SK-N-SH treated with all-trans-retinoic acid at 6 μM for 48 hours (cell line): ENCODE measurements at regions not wholly inside any gene's neighbourhood (a gene's known extent, or its start where the extent isn't known, plus 50 kb on each side); places are given as distances from the start of the nearest gene placed in this dataset.
"Not testable (repeated sequence)": the region's sequence is repeated elsewhere in the genome, so short reads cannot be mapped to it uniquely, and the experiment has no call there.

ENCODE experiments used
- ATAC-seq: fragments of 200-7000 bp; cut with Tn5 transposase; 3 replicates; pipeline ENCODE4 v1.9.1; 2020; ENCODE audit warnings: mild to moderate bottlenecking, moderate library complexity
- ARNTL ChIP-seq: fragments of 450-650 bp; formaldehyde crosslinking; IDR thresholded peaks from 2 replicates; pipeline ENCODE4 v1.5.0; 2020; ENCODE audit warnings: low read depth, mild to moderate bottlenecking, moderate library complexity, borderline replicate concordance
- BACH2 ChIP-seq: fragments of 250-450 bp; sonication (Bioruptor Pico); IDR thresholded peaks from 2 replicates; pipeline ENCODE4 v1.9.0; 2021; ENCODE audit warnings: mild to moderate bottlenecking, borderline replicate concordance
- CSDC2 ChIP-seq: fragments of 250-450 bp; sonication (Bioruptor Pico); IDR thresholded peaks from 2 replicates; pipeline ENCODE4 v1.5.0; 2020; ENCODE audit warnings: mild to moderate bottlenecking, moderate library complexity
- CSRNP3 ChIP-seq: fragments of 250-450 bp; sonication (Bioruptor Pico); IDR thresholded peaks from 2 replicates; pipeline ENCODE4 v1.5.1; 2021; ENCODE audit warnings: mild to moderate bottlenecking, moderate library complexity
- ESRRG ChIP-seq: fragments of 250-450 bp; sonication (Bioruptor Pico); IDR thresholded peaks from 2 replicates; pipeline ENCODE4 v1.6.1; 2021; ENCODE audit warnings: mild to moderate bottlenecking
- GLIS3 ChIP-seq: fragments of 250-450 bp; sonication (Bioruptor Pico); IDR thresholded peaks from 2 replicates; pipeline ENCODE4 v1.5.0; 2020; ENCODE audit warnings: mild to moderate bottlenecking, moderate library complexity
- ISL1 ChIP-seq: fragments of 250-450 bp; sonication (Bioruptor Pico); IDR thresholded peaks from 2 replicates; pipeline ENCODE4 v2.1.2; 2022; ENCODE audit warnings: mild to moderate bottlenecking, moderate library complexity
- OSR1 ChIP-seq: fragments of 250-450 bp; sonication (Bioruptor Pico); IDR thresholded peaks from 2 replicates; pipeline ENCODE4 v1.8.0; 2022; ENCODE audit warnings: moderate library complexity, mild to moderate bottlenecking, inconsistent platforms
- POU6F1 ChIP-seq: fragments of 250-450 bp; sonication (Bioruptor Pico); IDR thresholded peaks from 2 replicates; pipeline ENCODE4 v1.8.0; 2021; ENCODE audit warnings: low read depth, mild to moderate bottlenecking, moderate library complexity, borderline replicate concordance
- PPARA ChIP-seq: fragments of 250-450 bp; sonication (Bioruptor Pico); IDR thresholded peaks from 2 replicates; pipeline ENCODE4 v1.5.0; 2020; ENCODE audit warnings: mild to moderate bottlenecking, borderline replicate concordance
- RARB ChIP-seq: fragments of 250-450 bp; sonication (Bioruptor Pico); IDR thresholded peaks from 2 replicates; pipeline ENCODE4 v1.8.0; 2021; ENCODE audit warnings: mild to moderate bottlenecking, moderate library complexity
- SNAI2 ChIP-seq: fragments of 250-450 bp; sonication (Bioruptor Pico); IDR thresholded peaks from 2 replicates; pipeline ENCODE4 v1.5.0; 2020; ENCODE audit warnings: mild to moderate bottlenecking, moderate library complexity
- TCF4 ChIP-seq: fragments of 250-450 bp; sonication (Bioruptor Pico); IDR thresholded peaks from 2 replicates; pipeline ENCODE4 v1.8.0; 2021; ENCODE audit warnings: mild to moderate bottlenecking, moderate library complexity, borderline replicate concordance
- TOX ChIP-seq: fragments of 250-450 bp; sonication (Bioruptor Pico); IDR thresholded peaks from 2 replicates; pipeline ENCODE4 v1.8.0; 2021; ENCODE audit warnings: mild to moderate bottlenecking, moderate library complexity, borderline replicate concordance
- TSHZ2 ChIP-seq: fragments of 250-450 bp; sonication (Bioruptor Pico); IDR thresholded peaks from 2 replicates; pipeline ENCODE4 v1.5.0; 2020; ENCODE audit warnings: mild to moderate bottlenecking, moderate library complexity
- ZC3H10 ChIP-seq: fragments of 250-450 bp; sonication (Bioruptor Pico); IDR thresholded peaks from 2 replicates; pipeline ENCODE4 v1.5.1; 2021; ENCODE audit warnings: mild to moderate bottlenecking, moderate library complexity
- ZFP3 ChIP-seq: fragments of 250-450 bp; sonication (Bioruptor Pico); IDR thresholded peaks from 2 replicates; pipeline ENCODE4 v1.5.0; 2020; ENCODE audit warnings: mild to moderate bottlenecking, moderate library complexity
- ZNF565 ChIP-seq: fragments of 450-650 bp; formaldehyde crosslinking; conservative IDR thresholded peaks from 2 replicates; pipeline ENCODE4 v1.5.0; 2020; ENCODE audit warnings: low read depth, mild to moderate bottlenecking, moderate library complexity
- ZNF70 ChIP-seq: fragments of 450-650 bp; formaldehyde crosslinking; IDR thresholded peaks from 2 replicates; pipeline ENCODE4 v1.5.0; 2020; ENCODE audit warnings: mild to moderate bottlenecking, moderate library complexity
- ZNF8 ChIP-seq: fragments of 450-650 bp; formaldehyde crosslinking; IDR thresholded peaks from 2 replicates; pipeline ENCODE4 v1.5.0; 2020; ENCODE audit warnings: mild to moderate bottlenecking, moderate library complexity

- TF ChIP-seq POU6F1 (CRISPR knock-in tag) (no peak), BACH2 (no peak), ZNF70 (CRISPR knock-in tag) (no peak), CSRNP3 (CRISPR knock-in tag) (no peak), PPARA (CRISPR knock-in tag) (no peak), ZNF8 (CRISPR knock-in tag) (no peak)
These were observed 234.3 kb upstream of the ANKH start (continued) for GRCh38 chr5:15105799-15106393.

- TF ChIP-seq OSR1 (no peak), ZNF565 (no peak), BACH2 (no peak), CSDC2 (CRISPR knock-in tag) (no peak), CSRNP3 (CRISPR knock-in tag) (no peak), ZNF70 (CRISPR knock-in tag) (no peak), SNAI2 (CRISPR knock-in tag) (no peak), RARB (CRISPR knock-in tag) (no peak), ZNF8 (CRISPR knock-in tag) (no peak), TCF4 (CRISPR knock-in tag) (no peak), GLIS3 (CRISPR knock-in tag) (no peak), ZC3H10 (CRISPR knock-in tag) (no peak), POU6F1 (CRISPR knock-in tag) (no peak)
These were observed 232.3 kb upstream of the ANKH start for GRCh38 chr5:15103864-15104263.

GRCh38 chr5:15103130-15103529 lies 231.6 kb upstream of the ANKH start:
- no peak for TF ChIP-seq ZFP3 (CRISPR knock-in tag)
- TF ChIP-seq ZNF565, result no peak
- TF ChIP-seq ZC3H10 (CRISPR knock-in tag), result no peak
- no peak for TF ChIP-seq TSHZ2 (CRISPR knock-in tag)
- TF ChIP-seq TCF4 (CRISPR knock-in tag), result no peak
- TF ChIP-seq CSDC2 (CRISPR knock-in tag), result no peak
- no peak for ATAC-seq

More at GRCh38 chr5:15103864-15104263, 232.3 kb upstream of the ANKH start:
- ATAC-seq, result no peak

- TF ChIP-seq ISL1 (CRISPR knock-in tag), result no peak
- TF ChIP-seq ZC3H10 (CRISPR knock-in tag), result no peak
- no peak for TF ChIP-seq OSR1
- TF ChIP-seq ZNF8 (CRISPR knock-in tag), result no peak
- no peak for TF ChIP-seq ARNTL (CRISPR knock-in tag)
- no peak for TF ChIP-seq ESRRG (CRISPR knock-in tag)
- TF ChIP-seq ZFP3 (CRISPR knock-in tag), result no peak
- TF ChIP-seq TOX, result no peak
- TF ChIP-seq TSHZ2 (CRISPR knock-in tag), result no peak
- TF ChIP-seq GLIS3 (CRISPR knock-in tag), result no peak
- TF ChIP-seq RARB (CRISPR knock-in tag), result no peak
- TF ChIP-seq SNAI2 (CRISPR knock-in tag), result no peak
- TF ChIP-seq TCF4 (CRISPR knock-in tag), result no peak
- TF ChIP-seq ZNF565, result no peak
- ATAC-seq, result no peak
These were observed 226.0 kb upstream of the ANKH start for GRCh38 chr5:15097552-15097951.

- not testable (repeated sequence) for ATAC-seq
These were observed 225.1 kb upstream of the ANKH start for GRCh38 chr5:15096686-15097085.
